ENCODE measurements at regions not wholly inside any gene's neighbourhood (a gene's known extent, or its start where the extent isn't known, plus 50 kb on each side); places are given as distances from the start of the nearest gene placed in this dataset.
"Not testable (repeated sequence)": the region's sequence is repeated elsewhere in the genome, so short reads cannot be mapped to it uniquely, and the experiment has no call there.

GRCh38 chr18:42374961-42375360 is 419.9 kb downstream of the PIK3C3 start:
- DNase-seq: no peak
- Histone ChIP-seq H3K9me3 (no peaks in the 10 kb centered on the region), H3K27me3 (ENCODE audit: insufficient read depth in 3 of 3, low read length in 2 of 3) (no peaks in the 10 kb centered on the region), H3K27ac (no peak overlapping the region), H3K36me3 (ENCODE audit: insufficient read depth in 1 of 2, low read depth in 1 of 2) (no peaks in the 10 kb centered on the region), H3K4me3 (no peak overlapping the region), H3K4me1 (no peaks in the 10 kb centered on the region)
- no peak for TF ChIP-seq CTCF (IDR thresholded peaks at IDR 0.05)
- intact Hi-C loops (cut with DNase I): no loop called here
- no peak for ATAC-seq

- H3K27ac ChIP-seq; ATAC-seq; H3K36me3 ChIP-seq (ENCODE audit: insufficient read depth in 1 of 2, low read depth in 1 of 2); H3K9me3 ChIP-seq; DNase-seq; H3K27me3 ChIP-seq (ENCODE audit: insufficient read depth in 3 of 3, low read length in 2 of 3); H3K4me1 ChIP-seq; H3K4me3 ChIP-seq; intact Hi-C loops (cut with DNase I): not testable (repeated sequence)
- 55 to 70% (median 56%) methylated on average over 1 of the region's 1 CpG for WGBS, 3 donors
Observed at GRCh38 chr18:42378854-42379253, 423.8 kb downstream of the PIK3C3 start.

- H3K27ac ChIP-seq; H3K4me3 ChIP-seq; H3K27me3 ChIP-seq (ENCODE audit: insufficient read depth in 3 of 3, low read length in 2 of 3); ATAC-seq; DNase-seq; H3K36me3 ChIP-seq (ENCODE audit: insufficient read depth in 1 of 2, low read depth in 1 of 2); H3K4me1 ChIP-seq; H3K9me3 ChIP-seq; intact Hi-C loops (cut with DNase I): not testable (repeated sequence)
- 91 to 93% (median 92%) methylated on average over 8 of the region's 8 CpGs for WGBS, 3 donors
Observed at GRCh38 chr18:42381236-42381635, 426.2 kb downstream of the PIK3C3 start.

- no peak overlapping the region for H3K27ac ChIP-seq
- ATAC-seq (no peak), DNase-seq (no peak)
- H3K27me3 ChIP-seq (ENCODE audit: insufficient read depth in 3 of 3, low read length in 2 of 3): no peaks in the 10 kb centered on the region
- H3K9me3 ChIP-seq: no peaks in the 10 kb centered on the region
- intact Hi-C loops (cut with DNase I): no loop called here
- no peaks in the 10 kb centered on the region for H3K36me3 ChIP-seq (ENCODE audit: insufficient read depth in 1 of 2, low read depth in 1 of 2)
- no peak overlapping the region for H3K4me3 ChIP-seq
- H3K4me1 ChIP-seq: no peaks in the 10 kb centered on the region
- WGBS, 3 donors: 11 to 19% (median 12%) methylated on average over 1 of the region's 1 CpG
- no peak for TF ChIP-seq CTCF (IDR thresholded peaks at IDR 0.05)
Observed at GRCh38 chr18:42392416-42392815, 437.4 kb downstream of the PIK3C3 start.

GRCh38 chr18:42392926-42393325 is 437.9 kb downstream of the PIK3C3 start:
- no peak for ATAC-seq
- no peaks in the 10 kb centered on the region for H3K36me3 ChIP-seq (ENCODE audit: insufficient read depth in 1 of 2, low read depth in 1 of 2)
- H3K27me3 ChIP-seq (ENCODE audit: insufficient read depth in 3 of 3, low read length in 2 of 3): no peaks in the 10 kb centered on the region
- WGBS, 3 donors: 53 to 59% (median 59%) methylated on average over 3 of the region's 3 CpGs
- intact Hi-C loops (cut with DNase I): no loop called here
- H3K4me3 ChIP-seq: no peak overlapping the region
- no peak overlapping the region for H3K27ac ChIP-seq
- H3K9me3 ChIP-seq: no peaks in the 10 kb centered on the region
- DNase-seq: no peak
- H3K4me1 ChIP-seq: no peaks in the 10 kb centered on the region
- no peak for TF ChIP-seq CTCF (IDR thresholded peaks at IDR 0.05)

- intact Hi-C loops (cut with DNase I): no loop called here
- Histone ChIP-seq H3K4me1 (no peaks in the 10 kb centered on the region), H3K9me3 (no peaks in the 10 kb centered on the region), H3K4me3 (no peak overlapping the region), H3K27ac (no peak overlapping the region), H3K36me3 (ENCODE audit: insufficient read depth in 1 of 2, low read depth in 1 of 2) (no peaks in the 10 kb centered on the region), H3K27me3 (ENCODE audit: insufficient read depth in 3 of 3, low read length in 2 of 3) (no peaks in the 10 kb centered on the region)
- DNase-seq: no peak
- ATAC-seq: no peak
- no peak for TF ChIP-seq CTCF (IDR thresholded peaks at IDR 0.05)
Observed at GRCh38 chr18:42394238-42394637, 439.2 kb downstream of the PIK3C3 start.

Data from psoas muscle (tissue), 7 donors.